HepG2 (cell line): ENCODE measurements at regions not wholly inside any gene's neighbourhood (a gene's known extent, or its start where the extent isn't known, plus 50 kb on each side); places are given as distances from the start of the nearest gene placed in this dataset.

Experiments used
- DMAP1 ChIP-seq: IDR thresholded peaks from 2 replicates; pipeline ENCODE4 v1.6.1; 2016
- FOXJ3 ChIP-seq: sonication (generic); formaldehyde crosslinking; IDR thresholded peaks from 2 replicates; pipeline ENCODE4 v1.4.0; 2020; ENCODE audit warnings: missing genetic modification reagents, mild to moderate bottlenecking, borderline replicate concordance
- FOXK2 ChIP-seq: fragments of 450-650 bp; IDR thresholded peaks from 2 replicates; pipeline ENCODE4 v1.6.1; 2016
- GFI1 ChIP-seq: sonication (generic); formaldehyde crosslinking; IDR thresholded peaks from 2 replicates; pipeline ENCODE4 v1.5.0; 2020; ENCODE audit warnings: missing genetic modification reagents, mild to moderate bottlenecking, borderline replicate concordance
- HHEX ChIP-seq: IDR thresholded peaks from 2 replicates; pipeline ENCODE4 v1.6.1; 2016; ENCODE audit warnings: control low read depth
- JUNB ChIP-seq: sonication (generic); formaldehyde crosslinking; IDR thresholded peaks from 2 replicates; pipeline ENCODE4 v1.8.0; 2022; ENCODE audit warnings: missing genetic modification reagents, mild to moderate bottlenecking, borderline replicate concordance
- KLF12 ChIP-seq: sonication (generic); formaldehyde crosslinking; IDR thresholded peaks from 2 replicates; pipeline ENCODE4 v1.4.0; 2020; ENCODE audit warnings: missing genetic modification reagents, borderline replicate concordance
- NAIF1 ChIP-seq: sonication (generic); formaldehyde crosslinking; IDR thresholded peaks from 2 replicates; pipeline ENCODE4 v1.5.0; 2020; ENCODE audit warnings: mild to moderate bottlenecking, missing genetic modification reagents, borderline replicate concordance
- POLR2G ChIP-seq: fragments of 200-400 bp; formaldehyde crosslinking; IDR thresholded peaks from 2 replicates; pipeline ENCODE4 v1.6.1; 2018; ENCODE audit warnings: mild to moderate bottlenecking, low read depth, low read length, moderate library complexity
- RNF2 ChIP-seq: fragments of 450-650 bp; conservative IDR thresholded peaks from 2 replicates; pipeline ENCODE4 v1.6.1; 2016; ENCODE audit warnings: low read depth
- STAG1 ChIP-seq: sonication (generic); formaldehyde crosslinking; IDR thresholded peaks from 2 replicates; pipeline ENCODE4 v1.4.0; 2020; ENCODE audit warnings: missing genetic modification reagents
- STAT5B ChIP-seq: sonication (generic); formaldehyde crosslinking; IDR thresholded peaks from 2 replicates; pipeline ENCODE4 v1.4.0; 2020; ENCODE audit warnings: missing genetic modification reagents
- TBX3 ChIP-seq: fragments of 450-650 bp; IDR thresholded peaks from 2 replicates; pipeline ENCODE4 v1.6.1; 2017; ENCODE audit warnings: antibody characterized with exemption, mild to moderate bottlenecking, inconsistent platforms, borderline replicate concordance
- XRCC5 ChIP-seq: fragments of 200-400 bp; formaldehyde crosslinking; optimal IDR thresholded peaks from 2 replicates; pipeline ENCODE3; 2017; ENCODE audit warnings: mild to moderate bottlenecking, low read length
- ZFYVE20 ChIP-seq: sonication (generic); formaldehyde crosslinking; IDR thresholded peaks from 2 replicates; pipeline ENCODE4 v1.8.0; 2023; ENCODE audit warnings: low read depth, mild to moderate bottlenecking, moderate library complexity, missing genetic modification reagents, borderline replicate concordance
- ZKSCAN1 ChIP-seq: fragments of 150-350 bp; IDR thresholded peaks from 2 replicates; pipeline ENCODE4 v1.6.1; 2014; ENCODE audit warnings: low read length
- ZNF143 ChIP-seq: sonication (generic); formaldehyde crosslinking; IDR thresholded peaks from 2 replicates; pipeline ENCODE4 v1.4.0; 2020; ENCODE audit warnings: missing genetic modification reagents
- ZNF615 ChIP-seq: sonication (generic); formaldehyde crosslinking; IDR thresholded peaks from 2 replicates; pipeline ENCODE4 v1.5.0; 2020; ENCODE audit warnings: mild to moderate bottlenecking, missing genetic modification reagents, borderline replicate concordance
- ZNF724P ChIP-seq: sonication (generic); formaldehyde crosslinking; IDR thresholded peaks from 2 replicates; pipeline ENCODE4 v1.8.0; 2022; ENCODE audit warnings: missing genetic modification reagents, borderline replicate concordance
- ZNF788 ChIP-seq: sonication (generic); formaldehyde crosslinking; IDR thresholded peaks from 2 replicates; pipeline ENCODE4 v1.5.0; 2020; ENCODE audit warnings: mild to moderate bottlenecking, missing genetic modification reagents, borderline replicate concordance
- TF ChIP-seq, protein P1 (sequence below): sonication (generic); formaldehyde crosslinking; IDR thresholded peaks from 2 replicates; pipeline ENCODE4 v1.4.0; 2020; ENCODE audit warnings: missing genetic modification reagents
- TF ChIP-seq, protein P2 (sequence below): sonication (generic); formaldehyde crosslinking; IDR thresholded peaks from 2 replicates; pipeline ENCODE4 v1.8.1; 2023; ENCODE audit warnings: missing genetic modification reagents, inconsistent platforms, borderline replicate concordance
- TF ChIP-seq, protein P3 (sequence below): sonication (generic); formaldehyde crosslinking; IDR thresholded peaks from 2 replicates; pipeline ENCODE4 v1.8.1; 2022; ENCODE audit warnings: mild to moderate bottlenecking, missing genetic modification reagents

- no peak for TF ChIP-seq ZFYVE20 (CRISPR knock-in tag)
- no peak; the same call in 1 of the 2 replicates for TF ChIP-seq ZNF788
- TF ChIP-seq JUNB (CRISPR knock-in tag) = peak; percentile 84; the same call in 1 of the 2 replicates
- peak; percentile 59 for TF ChIP-seq TBX3
- no peak for TF ChIP-seq ZKSCAN1
- no peak for TF ChIP-seq NAIF1 (CRISPR knock-in tag)
- TF ChIP-seq, protein P1, sequence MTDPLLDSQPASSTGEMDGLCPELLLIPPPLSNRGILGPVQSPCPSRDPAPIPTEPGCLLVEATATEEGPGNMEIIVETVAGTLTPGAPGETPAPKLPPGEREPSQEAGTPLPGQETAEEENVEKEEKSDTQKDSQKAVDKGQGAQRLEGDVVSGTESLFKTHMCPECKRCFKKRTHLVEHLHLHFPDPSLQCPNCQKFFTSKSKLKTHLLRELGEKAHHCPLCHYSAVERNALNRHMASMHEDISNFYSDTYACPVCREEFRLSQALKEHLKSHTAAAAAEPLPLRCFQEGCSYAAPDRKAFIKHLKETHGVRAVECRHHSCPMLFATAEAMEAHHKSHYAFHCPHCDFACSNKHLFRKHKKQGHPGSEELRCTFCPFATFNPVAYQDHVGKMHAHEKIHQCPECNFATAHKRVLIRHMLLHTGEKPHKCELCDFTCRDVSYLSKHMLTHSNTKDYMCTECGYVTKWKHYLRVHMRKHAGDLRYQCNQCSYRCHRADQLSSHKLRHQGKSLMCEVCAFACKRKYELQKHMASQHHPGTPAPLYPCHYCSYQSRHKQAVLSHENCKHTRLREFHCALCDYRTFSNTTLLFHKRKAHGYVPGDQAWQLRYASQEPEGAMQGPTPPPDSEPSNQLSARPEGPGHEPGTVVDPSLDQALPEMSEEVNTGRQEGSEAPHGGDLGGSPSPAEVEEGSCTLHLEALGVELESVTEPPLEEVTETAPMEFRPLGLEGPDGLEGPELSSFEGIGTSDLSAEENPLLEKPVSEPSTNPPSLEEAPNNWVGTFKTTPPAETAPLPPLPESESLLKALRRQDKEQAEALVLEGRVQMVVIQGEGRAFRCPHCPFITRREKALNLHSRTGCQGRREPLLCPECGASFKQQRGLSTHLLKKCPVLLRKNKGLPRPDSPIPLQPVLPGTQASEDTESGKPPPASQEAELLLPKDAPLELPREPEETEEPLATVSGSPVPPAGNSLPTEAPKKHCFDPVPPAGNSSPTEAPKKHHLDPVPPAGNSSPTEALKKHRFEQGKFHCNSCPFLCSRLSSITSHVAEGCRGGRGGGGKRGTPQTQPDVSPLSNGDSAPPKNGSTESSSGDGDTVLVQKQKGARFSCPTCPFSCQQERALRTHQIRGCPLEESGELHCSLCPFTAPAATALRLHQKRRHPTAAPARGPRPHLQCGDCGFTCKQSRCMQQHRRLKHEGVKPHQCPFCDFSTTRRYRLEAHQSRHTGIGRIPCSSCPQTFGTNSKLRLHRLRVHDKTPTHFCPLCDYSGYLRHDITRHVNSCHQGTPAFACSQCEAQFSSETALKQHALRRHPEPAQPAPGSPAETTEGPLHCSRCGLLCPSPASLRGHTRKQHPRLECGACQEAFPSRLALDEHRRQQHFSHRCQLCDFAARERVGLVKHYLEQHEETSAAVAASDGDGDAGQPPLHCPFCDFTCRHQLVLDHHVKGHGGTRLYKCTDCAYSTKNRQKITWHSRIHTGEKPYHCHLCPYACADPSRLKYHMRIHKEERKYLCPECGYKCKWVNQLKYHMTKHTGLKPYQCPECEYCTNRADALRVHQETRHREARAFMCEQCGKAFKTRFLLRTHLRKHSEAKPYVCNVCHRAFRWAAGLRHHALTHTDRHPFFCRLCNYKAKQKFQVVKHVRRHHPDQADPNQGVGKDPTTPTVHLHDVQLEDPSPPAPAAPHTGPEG = no peak; the same call in 1 of the 2 replicates
- TF ChIP-seq KLF12 = 0 out of 2 replicates have a peak, but pooled peaks have one; percentile 58
- TF ChIP-seq, protein P2, sequence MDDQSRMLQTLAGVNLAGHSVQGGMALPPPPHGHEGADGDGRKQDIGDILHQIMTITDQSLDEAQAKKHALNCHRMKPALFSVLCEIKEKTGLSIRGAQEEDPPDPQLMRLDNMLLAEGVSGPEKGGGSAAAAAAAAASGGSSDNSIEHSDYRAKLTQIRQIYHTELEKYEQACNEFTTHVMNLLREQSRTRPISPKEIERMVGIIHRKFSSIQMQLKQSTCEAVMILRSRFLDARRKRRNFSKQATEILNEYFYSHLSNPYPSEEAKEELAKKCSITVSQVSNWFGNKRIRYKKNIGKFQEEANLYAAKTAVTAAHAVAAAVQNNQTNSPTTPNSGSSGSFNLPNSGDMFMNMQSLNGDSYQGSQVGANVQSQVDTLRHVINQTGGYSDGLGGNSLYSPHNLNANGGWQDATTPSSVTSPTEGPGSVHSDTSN (CRISPR knock-in tag) = no peak
- no peak for TF ChIP-seq ZNF724P (CRISPR knock-in tag)
- peak; percentile 82; the same call in 1 of the 2 replicates for TF ChIP-seq STAT5B
- TF ChIP-seq DMAP1 (CRISPR knock-in tag) = 0 out of 2 replicates have a peak, but pooled peaks have one; percentile 53
- TF ChIP-seq, protein P3, sequence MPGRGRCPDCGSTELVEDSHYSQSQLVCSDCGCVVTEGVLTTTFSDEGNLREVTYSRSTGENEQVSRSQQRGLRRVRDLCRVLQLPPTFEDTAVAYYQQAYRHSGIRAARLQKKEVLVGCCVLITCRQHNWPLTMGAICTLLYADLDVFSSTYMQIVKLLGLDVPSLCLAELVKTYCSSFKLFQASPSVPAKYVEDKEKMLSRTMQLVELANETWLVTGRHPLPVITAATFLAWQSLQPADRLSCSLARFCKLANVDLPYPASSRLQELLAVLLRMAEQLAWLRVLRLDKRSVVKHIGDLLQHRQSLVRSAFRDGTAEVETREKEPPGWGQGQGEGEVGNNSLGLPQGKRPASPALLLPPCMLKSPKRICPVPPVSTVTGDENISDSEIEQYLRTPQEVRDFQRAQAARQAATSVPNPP (CRISPR knock-in tag) = no peak
- 0 out of 2 replicates have a peak, but pooled peaks have one; percentile 51 for TF ChIP-seq FOXK2
- TF ChIP-seq XRCC5 = no peak
- peak; percentile 62 for TF ChIP-seq STAG1 (CRISPR knock-in tag)
- no peak for TF ChIP-seq RNF2
- TF ChIP-seq HHEX (CRISPR knock-in tag) = peak; percentile 52; the same call in 1 of the 2 replicates
- peak; percentile 24; the same call in 1 of the 2 replicates for TF ChIP-seq ZNF615 (CRISPR knock-in tag)
- TF ChIP-seq FOXJ3 (CRISPR knock-in tag) = peak; percentile 93
- TF ChIP-seq POLR2G = no peak
- TF ChIP-seq ZNF143 (CRISPR knock-in tag) = no peak
- TF ChIP-seq GFI1 (CRISPR knock-in tag) = peak; percentile 82
Measured at GRCh38 chr20:50405915-50406609, 104.1 kb upstream of the PTPN1 start (continued).
